ENCODE measurements at regions not wholly inside any gene's neighbourhood (a gene's known extent, or its start where the extent isn't known, plus 50 kb on each side); places are given as distances from the start of the nearest gene placed in this dataset.

GRCh38 chr11:134535029-134536025, 123.3 kb upstream of the B3GAT1 start:
- TF ChIP-seq RARB (CRISPR knock-in tag; IDR thresholded peaks at IDR 0.05) (no peak), ZFP3 (CRISPR knock-in tag; IDR thresholded peaks at IDR 0.05) (no peak), CSDC2 (CRISPR knock-in tag; IDR thresholded peaks at IDR 0.05) (no peak), ARNTL (CRISPR knock-in tag; IDR thresholded peaks at IDR 0.05; ENCODE audit: borderline replicate concordance, low read depth) (no peak), SNAI2 (CRISPR knock-in tag; IDR thresholded peaks at IDR 0.05) (no peak), ISL1 (CRISPR knock-in tag; IDR thresholded peaks at IDR 0.05) (no peak), ESRRG (CRISPR knock-in tag; IDR thresholded peaks at IDR 0.05) (no peak), PATZ1 (CRISPR knock-in tag; IDR thresholded peaks at IDR 0.05; ENCODE audit: borderline replicate concordance) (no peak), ZC3H10 (CRISPR knock-in tag; IDR thresholded peaks at IDR 0.05) (no peak), TOX (CRISPR knock-in tag; IDR thresholded peaks at IDR 0.05; ENCODE audit: borderline replicate concordance) (no peak)
